GM11168 (cell line): ENCODE measurements at regions not wholly inside any gene's neighbourhood (a gene's known extent, or its start where the extent isn't known, plus 50 kb on each side); places are given as distances from the start of the nearest gene placed in this dataset.

Source experiments
- in situ Hi-C: fragments of 300-500 bp; cut with MboI; formaldehyde crosslinking; loops from one replicate; pipeline ENCODE4 v1.12.0; 2022; ENCODE audit warnings: low sequenced_read_pairs; ENCODE audit not compliant: unreplicated experiment

GRCh38 chr18:8458546-8459215 is 150.6 kb upstream of the RAB12 start:
- in situ Hi-C loops = no loop called here

- in situ Hi-C loops = no loop called here
Measured at GRCh38 chr18:8460748-8461147, 148.5 kb upstream of the RAB12 start.

GRCh38 chr18:8461544-8461943 is 147.7 kb upstream of the RAB12 start:
- in situ Hi-C loops = no loop called here

- in situ Hi-C loops = no loop called here
Measured at GRCh38 chr18:8462651-8463185, 146.5 kb upstream of the RAB12 start.

- in situ Hi-C loops = no loop called here
Measured at GRCh38 chr18:8463791-8464190, 145.4 kb upstream of the RAB12 start.

GRCh38 chr18:8468191-8468590 is 141.0 kb upstream of the RAB12 start:
- in situ Hi-C loops = no loop called here

GRCh38 chr18:8468921-8469335 is 140.3 kb upstream of the RAB12 start:
- in situ Hi-C loops = no loop called here

- in situ Hi-C loops = no loop called here
Measured at GRCh38 chr18:8469544-8470130, 139.6 kb upstream of the RAB12 start.

GRCh38 chr18:8471372-8471771 is 137.9 kb upstream of the RAB12 start:
- in situ Hi-C loops = no loop called here

GRCh38 chr18:8474661-8475060 is 134.6 kb upstream of the RAB12 start:
- in situ Hi-C loops = no loop called here

GRCh38 chr18:8477615-8478014 is 131.6 kb upstream of the RAB12 start:
- in situ Hi-C loops = no loop called here

- in situ Hi-C loops = no loop called here
Measured at GRCh38 chr18:8478166-8478967, 130.9 kb upstream of the RAB12 start.

- in situ Hi-C loops = no loop called here
Measured at GRCh38 chr18:8478968-8479370, 130.3 kb upstream of the RAB12 start.

- in situ Hi-C loops = loop anchor here (10.0 kb wide), 1 partner anchor 125 kb away; the partner anchor contains the start of gene RAB12
Measured at GRCh38 chr18:8479789-8480188, 129.4 kb upstream of the RAB12 start.

- in situ Hi-C loops = loop anchor here (10.0 kb wide), 1 partner anchor 124 kb away; the partner anchor contains the start of gene RAB12
Measured at GRCh38 chr18:8480506-8481328, 128.5 kb upstream of the RAB12 start.

GRCh38 chr18:8484951-8485350 is 124.3 kb upstream of the RAB12 start:
- in situ Hi-C loops = loop anchor here (10.0 kb wide), 1 partner anchor 120 kb away; the partner anchor contains the start of gene RAB12

- in situ Hi-C loops = loop anchor here (10.0 kb wide), 1 partner anchor 115 kb away; the partner anchor contains the start of gene RAB12
Measured at GRCh38 chr18:8489761-8490160, 119.5 kb upstream of the RAB12 start.

- in situ Hi-C loops = no loop called here
Measured at GRCh38 chr18:8491516-8491915, 117.7 kb upstream of the RAB12 start.

GRCh38 chr18:8493141-8493540 is 116.1 kb upstream of the RAB12 start:
- in situ Hi-C loops = no loop called here

- in situ Hi-C loops = no loop called here
Measured at GRCh38 chr18:8496186-8496585, 113.1 kb upstream of the RAB12 start.
